ENCODE measurements at regions not wholly inside any gene's neighbourhood (a gene's known extent, or its start where the extent isn't known, plus 50 kb on each side); places are given as distances from the start of the nearest gene placed in this dataset.

DNA sequence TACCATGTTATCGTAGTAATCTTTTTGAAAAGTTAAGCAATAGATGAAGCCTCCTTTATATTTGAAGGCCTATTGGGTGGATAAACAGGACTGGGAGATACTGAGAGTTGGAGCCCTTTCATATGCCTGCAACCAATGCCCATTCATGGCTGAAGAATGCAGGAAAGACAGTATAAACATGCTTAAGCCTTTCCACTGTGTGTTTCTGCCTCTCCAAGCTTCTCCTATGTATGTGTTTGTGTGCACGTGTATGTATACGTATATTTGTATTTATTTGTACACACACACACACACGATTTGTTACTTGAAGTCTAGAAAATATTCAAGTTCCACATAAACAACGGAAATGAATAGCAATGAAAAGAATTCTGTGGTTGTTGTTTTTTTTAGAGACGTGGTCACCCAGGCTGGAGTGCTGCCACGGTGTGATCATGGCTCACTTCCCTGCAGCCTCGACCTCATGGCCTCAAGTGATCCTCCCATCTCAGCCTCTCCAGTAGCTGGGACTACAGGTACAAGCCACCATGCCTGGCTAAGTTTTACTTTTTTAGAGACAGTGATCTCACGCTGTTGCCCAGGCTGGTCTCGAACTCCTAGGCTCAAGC, 1453.5 kb downstream of the AACS start:
- TF ChIP-seq CTCF (IDR thresholded peaks at IDR 0.05; ENCODE audit: low read depth, low read length) (no peak), POLR2A (IDR thresholded peaks at IDR 0.05; ENCODE audit: extremely low read depth, insufficient read length) (no peak)
